ENCODE measurements at regions not wholly inside any gene's neighbourhood (a gene's known extent, or its start where the extent isn't known, plus 50 kb on each side); places are given as distances from the start of the nearest gene placed in this dataset.

DNA sequence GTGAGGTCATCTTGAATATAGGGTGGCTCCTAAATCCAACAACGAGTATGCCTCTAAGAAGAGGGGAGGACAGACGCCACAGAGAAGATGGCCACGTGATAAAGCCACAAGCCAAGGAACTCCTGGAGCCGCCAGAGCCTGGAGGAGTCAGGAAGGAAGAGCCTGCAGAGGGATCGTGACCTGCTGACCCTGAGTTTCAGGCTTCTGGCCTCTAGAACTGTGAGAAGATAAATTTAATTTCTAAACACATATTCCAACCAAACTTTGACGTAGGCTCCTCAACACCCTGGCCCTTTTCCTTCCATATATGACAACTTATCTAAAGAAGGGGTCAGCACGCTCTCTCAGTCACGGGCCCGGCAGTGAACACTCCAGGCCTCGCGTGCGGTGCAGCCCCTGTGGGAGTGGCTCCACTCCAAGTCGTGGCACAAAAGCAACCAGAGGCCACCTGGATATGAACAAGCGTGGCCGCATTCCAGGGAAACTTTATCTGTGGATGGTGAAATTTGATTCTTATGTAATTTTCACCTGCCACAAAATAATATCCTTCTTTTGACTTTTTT is 138.6 kb upstream of the AJAP1 start:
- DNase-seq: no peak

DNA sequence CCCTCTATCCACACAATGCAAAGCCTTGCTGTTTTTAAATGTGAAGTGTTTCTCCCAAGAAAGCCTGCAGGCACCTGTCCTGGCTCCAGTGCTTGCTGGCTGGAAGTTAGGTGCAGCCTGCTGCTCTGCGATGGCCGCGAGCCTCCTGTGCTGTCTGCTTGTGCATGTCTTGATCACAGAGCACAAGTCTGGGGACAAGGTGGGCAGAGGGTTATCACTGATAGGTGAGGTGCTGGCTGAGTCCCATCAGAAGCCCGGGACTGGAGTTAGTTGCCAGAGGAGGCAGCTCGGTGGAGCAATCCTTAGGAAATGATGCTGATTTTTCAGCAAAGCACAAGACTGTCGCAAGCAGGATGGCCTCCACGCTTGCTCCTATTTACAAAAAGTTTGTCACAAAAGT is 137.8 kb upstream of the AJAP1 start:
- no peak for DNase-seq

DNA sequence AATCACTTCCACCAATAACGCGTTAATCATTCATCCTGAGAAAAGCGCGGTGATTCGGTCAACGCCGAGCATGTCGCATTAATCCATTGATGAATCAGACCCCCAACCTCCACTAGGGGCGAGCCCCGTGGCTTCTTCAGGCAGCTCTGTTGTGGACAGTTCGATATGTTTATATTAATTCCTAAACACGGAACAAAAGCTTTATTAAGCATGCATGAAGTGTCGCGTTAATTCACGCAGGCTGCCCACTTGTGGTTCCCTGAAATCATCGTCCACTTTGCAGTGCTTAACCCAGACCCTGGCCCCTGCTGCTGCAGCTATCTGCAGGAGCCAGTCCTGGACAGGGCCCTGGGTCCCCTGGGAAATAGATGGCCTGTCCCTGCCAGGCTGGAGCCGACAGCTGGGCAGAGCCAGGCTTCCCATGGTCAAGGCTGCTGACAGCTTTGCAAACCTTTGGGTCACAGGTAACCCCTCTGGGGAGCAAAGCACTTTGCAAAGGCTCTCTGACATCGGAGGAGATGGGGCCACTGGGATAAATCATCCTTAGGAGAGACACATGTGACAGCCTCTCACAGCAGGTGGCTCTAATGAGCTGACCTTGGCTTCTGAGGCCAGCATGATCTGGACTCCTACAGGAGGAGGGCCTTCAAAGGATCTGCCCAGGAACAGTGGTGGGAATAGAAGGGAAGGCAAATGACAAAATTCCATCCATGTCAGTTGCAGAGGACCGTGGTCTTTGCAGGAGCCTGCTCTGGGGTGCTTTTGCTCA is 137.0 kb upstream of the AJAP1 start:
- no peak for DNase-seq

DNA sequence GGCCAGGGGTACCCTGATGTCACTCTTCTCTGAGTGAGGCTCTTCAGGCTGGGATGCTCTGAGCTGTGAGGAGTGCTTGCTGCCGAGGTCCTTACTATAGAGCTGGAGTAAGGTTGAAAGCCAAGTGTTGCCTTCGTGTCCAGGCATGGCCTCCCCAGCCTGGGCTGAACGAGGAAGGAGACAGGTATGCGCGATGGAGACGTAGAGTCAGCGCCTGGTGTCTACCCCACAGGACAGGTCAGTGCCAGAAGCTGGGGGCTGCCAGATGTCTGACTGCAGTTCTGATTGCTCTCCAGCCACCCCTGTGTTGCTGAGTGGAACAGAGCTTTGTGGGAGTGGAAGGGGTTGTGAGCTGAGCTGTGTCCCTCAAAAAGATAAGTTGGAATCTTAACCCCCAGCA is 135.8 kb upstream of the AJAP1 start:
- no peak for DNase-seq

DNA sequence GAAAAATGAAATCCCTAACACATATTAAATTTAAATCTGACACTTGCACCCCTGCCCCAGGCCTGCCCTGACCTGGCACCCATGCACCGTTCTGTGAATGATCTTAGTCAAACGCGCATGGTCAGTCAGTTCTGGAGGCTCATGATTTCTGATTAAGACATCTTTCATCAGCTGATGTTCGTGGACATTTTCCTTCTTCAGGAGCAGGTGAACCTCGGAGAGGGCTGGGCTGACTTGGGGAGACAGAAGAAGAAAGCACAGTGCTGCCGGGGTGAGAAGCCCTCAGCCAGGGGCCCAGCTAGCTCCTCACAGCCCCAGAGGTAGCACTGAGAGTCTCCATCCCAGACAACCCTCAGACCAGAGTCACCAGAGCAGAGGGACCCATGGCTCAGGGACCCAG is 134.5 kb upstream of the AJAP1 start:
- no peak for DNase-seq

DNA sequence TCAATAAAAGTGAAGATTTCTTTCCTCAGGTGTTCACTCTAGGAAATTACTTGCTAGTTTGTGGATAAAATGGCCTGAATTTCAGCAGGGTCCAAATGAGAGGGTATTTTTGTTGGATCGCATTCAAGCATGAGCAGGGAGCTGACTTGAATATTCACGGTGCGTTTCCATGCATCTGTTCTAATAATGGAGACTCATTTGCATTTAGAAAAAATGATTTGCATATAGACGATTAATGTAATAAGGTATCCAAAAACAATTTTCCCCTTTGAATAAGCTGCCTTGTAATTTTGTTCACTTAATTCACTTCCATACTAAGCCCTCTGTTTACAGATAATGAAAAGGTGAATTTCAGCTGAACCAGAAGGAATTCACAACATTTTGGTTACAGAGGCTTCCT is 130.9 kb upstream of the AJAP1 start:
- DNase-seq: no peak

DNA sequence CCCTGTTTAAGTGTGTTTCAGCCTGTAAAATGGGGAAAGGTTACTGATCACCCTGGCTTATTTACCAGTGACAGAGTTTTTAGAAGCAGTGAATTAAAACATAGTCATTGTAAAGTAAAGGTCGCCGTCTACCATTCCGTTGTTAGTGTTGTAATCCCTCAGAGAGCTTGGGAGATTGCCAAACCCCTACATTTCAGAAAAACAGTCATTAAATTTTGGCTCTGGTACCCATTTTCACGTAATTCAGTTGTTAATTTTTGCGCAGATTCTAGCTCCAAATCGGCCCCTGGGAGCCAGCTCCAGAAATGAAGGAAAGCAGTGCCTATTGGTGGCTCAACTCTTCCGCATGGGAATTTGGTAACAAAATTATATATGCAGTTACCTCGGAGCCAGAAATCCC is 127.7 kb upstream of the AJAP1 start:
- DNase-seq: no peak

DNA sequence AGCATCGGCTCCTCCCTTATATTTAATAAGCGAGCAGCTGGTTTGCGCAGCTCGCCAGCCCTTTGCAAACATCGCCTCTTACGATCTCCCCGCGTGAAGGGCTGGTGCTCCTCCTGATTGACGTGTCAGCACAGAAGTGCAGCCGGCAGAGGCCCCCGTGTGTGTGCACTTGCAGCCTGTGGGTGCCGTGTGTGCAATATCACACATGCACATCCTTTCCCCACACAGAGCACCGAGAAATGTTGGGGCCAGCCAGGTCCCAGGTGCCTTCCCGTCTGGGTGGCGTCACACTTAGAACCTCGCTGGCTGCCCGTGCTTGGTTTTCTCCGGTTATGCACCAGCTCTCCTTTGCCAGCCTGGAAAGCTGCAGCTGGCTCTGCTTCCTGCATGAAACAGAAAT is 126.6 kb upstream of the AJAP1 start:
- DNase-seq: no peak

DNA sequence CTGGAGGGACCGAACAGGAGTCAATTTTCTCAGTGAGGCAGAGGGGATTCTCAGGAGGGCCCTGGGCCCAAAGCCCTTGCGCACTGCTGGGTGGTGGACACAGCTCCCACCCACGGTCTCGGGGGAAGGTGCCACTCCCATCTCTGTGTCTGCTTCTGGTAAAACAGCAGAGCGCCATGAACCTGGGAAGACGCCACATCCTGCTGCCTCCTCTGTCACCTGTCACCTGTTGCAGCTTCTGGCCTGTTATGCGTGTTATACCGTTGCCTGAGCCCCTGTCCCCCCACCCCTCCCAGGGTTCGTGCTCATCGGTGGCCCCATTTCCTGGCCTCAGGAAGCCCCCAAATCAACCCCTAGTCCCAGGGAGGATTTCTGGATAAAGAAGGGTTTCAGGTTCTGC is 125.8 kb upstream of the AJAP1 start:
- no peak for DNase-seq

DNA sequence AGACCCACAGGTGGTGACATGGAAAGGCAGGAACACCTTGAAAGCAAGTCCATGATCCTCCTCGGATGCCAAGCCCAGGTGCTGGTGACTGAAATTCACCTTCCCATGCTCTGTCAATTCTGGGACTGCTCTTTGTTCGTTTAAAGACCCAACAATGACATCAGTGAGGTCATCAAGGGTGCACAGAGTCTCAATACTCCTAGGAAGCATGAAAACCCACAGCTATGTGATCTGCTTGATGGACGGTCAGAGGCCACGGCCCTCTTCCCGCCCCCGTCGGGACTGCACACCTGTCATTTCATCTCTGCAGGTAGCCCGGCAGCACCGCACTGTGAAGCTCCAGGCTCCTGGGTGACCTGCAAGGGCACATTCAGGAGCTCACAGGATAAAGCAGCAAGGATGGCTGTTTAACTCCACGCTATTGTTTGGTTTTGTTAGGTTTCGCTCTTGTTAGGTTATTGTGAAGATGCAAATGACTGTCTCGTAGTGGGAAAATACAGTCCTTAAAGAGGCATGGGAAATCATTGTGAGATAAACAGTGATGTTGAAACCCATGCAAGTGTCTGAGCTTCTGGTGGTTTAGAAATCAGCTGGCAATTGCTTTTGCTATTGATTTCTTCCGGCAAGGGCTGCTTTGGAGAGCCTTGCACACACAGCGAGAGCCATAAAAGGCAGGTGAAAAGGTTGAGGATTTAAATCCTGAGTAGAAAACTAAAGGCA is 124.8 kb upstream of the AJAP1 start:
- no peak for DNase-seq

DNA sequence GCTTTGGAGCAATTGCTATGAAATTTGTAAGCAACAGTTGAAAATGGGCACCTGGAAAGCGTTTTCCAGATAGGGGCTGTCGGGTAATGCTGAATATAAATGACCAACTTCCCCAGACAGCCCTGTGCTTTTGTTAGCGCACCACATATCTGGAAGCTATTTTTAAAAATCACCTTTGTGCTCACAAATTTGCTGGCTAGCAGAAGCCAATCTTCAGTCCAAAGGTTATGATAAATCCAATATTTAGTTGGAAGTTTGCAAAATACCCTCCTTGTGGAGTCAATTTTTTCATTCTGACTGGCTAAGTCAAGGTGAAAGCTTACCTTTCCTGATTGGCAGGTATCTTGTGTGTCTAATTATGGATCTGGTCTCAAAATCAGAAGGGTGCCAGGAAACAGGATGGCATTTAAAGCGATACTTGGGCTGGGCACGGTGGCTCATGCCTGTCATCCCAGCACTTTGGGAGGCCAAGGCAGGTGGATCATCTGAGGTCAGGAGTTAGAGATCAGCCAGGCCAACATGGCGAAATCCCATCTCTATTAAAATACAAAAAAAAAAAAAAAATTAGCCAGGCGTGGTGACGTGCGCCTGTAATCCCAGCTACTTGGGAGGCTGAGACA is 124.1 kb upstream of the AJAP1 start:
- DNase-seq: no peak

DNA sequence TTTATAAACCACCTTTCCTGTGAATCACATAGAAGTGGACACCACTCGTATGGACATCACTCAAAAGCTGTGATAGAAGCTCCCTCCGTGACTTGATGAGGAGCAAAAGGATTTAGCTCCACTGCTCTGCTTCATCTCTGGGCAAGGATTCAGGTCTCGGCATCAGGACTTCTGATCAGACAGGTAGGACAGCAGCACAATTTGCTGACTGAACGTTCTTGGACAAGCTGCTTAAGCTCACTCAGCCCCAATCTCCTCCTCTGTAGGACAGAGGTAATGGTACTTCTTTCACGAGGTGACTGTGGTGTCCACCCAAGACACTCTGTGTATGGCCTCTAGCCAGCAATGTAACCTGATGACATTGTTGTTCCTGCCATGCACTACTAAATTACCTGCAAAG is 122.6 kb upstream of the AJAP1 start:
- no peak for DNase-seq

DNA sequence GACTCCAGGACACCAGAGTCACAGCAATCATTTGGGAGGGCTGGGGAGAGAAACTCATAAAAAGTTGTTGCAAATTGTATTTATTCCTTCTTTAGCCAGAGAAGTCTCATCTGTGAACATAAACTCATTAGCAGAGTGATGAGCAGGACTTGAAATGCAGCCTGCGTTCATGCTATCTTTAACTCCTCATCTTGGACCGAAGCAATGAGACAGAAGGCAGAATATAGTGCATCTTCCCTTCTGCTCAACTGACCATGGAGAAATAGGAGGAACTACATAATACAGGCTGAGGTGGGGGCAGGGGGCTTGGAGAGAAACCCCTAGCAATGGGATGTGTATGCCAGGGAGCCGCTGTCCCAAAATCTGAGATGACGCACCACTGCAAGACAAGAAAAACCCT is 121.8 kb upstream of the AJAP1 start:
- no peak for DNase-seq

DNA sequence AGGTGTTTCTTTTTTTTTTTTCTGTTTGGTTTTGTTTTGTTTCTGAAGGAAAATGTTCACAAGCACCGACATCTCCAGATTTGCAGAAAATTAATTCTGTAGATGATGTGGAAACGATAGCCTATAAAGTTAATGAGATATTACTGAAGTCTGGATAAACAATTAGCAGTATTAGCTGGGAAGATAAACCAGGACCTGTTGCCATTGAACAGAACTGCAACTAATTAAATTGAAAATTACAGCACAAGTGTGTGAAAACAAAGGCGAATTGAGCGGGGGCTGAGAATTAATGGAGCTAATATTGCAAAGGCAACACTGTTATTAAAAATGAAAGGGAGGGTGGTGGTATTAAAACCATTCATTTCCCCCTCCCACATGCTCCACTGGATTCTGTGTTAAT is 107.5 kb upstream of the AJAP1 start:
- DNase-seq: no peak

DNA sequence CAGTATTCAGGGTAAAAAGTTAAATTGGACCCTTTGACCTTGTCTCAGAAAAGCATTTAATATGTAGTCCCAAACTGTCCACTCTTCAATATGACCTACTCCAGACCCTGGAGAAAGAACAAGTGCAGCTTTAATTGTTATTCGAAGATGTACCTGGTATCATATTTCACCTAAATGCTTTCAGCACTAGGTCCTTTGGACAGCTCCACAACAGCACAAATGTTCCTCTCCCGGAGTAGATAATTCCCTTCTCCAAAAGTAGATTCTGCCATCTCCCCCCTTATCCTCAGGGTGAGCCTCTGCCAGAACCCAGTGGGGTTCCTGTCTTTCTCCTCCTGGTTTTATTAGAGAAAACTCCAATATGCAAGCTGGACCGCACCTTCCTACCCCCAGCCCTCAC is 104.5 kb upstream of the AJAP1 start:
- no peak for DNase-seq

DNA sequence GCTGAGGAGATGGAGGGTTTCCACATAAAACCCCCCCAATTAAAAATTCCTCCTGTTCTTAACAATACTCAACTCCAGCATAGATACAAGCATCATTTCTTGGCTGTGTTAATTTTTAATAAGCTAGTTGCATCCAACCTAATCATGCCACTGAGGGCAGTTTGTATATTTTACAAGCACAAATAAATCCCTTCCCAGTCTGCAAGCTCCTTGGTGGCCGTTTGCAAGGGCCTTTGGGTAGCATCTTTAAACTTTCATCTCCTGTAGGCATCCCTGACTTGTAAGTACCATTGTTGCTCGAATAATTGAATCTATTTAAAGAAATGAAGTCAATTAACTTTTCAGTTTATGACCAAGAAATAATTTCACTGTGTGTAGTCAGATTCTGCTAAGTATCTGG is 103.5 kb upstream of the AJAP1 start:
- DNase-seq: no peak

DNA sequence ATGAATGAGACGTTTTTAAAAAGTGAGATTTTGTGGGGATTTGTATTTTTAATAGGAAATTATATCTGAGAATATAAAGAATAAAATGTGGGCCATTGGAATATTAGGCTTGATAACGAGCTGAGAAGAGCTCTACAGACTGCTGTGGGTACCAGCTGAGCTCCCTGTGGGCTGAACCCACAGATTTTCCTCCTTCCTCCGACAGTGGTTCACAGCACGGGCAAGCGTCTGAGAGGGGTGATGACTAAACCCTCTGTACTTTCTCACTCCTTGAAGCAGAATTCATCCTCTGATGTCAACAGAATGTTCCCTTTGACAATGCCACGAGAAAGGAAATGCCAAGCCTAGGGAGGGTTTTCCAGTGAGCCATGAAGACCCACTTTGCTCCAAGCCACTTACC is 102.7 kb upstream of the AJAP1 start:
- no peak for DNase-seq

DNA sequence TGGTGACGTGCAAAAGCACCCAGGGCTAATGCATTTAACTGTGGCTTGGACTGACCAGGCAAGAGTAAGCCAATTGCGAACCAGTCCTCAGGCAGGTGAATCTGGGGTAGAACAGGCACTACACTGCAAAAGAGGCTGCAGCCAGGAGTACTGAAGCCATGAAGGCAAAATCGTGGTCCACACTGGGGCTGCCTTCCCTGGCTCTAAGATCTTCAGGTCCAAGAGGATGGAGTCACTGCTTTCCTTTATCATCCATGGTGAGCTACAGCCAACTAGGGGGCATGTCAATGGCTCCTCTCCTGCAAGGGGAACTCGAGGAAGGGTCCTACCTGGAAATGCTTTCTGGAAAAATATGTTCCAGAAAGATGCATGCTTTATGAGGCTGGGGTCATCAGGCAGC is 100.6 kb upstream of the AJAP1 start:
- no peak for DNase-seq

DNA sequence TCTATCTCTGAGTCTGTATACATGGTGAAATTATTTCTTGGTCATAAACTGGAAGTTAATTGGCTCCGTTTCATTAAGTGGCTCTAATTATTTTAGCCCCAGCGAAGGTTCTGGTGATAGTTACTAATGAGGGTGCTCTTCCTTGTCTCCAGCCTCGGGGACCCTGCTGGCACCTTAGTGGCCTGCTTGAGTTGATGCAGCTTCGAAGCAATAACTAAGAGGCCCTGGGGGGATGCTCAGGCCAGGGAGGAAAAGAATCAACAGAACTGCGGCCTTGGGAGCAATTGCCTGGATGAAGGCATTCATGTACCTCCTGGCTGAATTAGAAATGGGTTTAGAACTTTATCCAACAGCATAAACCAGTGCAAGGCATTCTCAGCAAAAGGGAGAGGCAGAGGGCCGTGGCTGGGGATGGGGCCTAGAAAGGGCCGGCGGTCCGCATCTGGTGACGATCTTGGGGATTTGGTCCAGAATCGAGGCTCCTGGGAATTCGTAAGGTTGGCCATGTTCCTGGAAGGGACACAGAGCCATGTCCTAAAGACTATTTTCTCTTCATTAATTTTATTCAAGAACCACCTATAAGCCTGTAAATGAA is 100.0 kb upstream of the AJAP1 start:
- no peak for DNase-seq

DNA sequence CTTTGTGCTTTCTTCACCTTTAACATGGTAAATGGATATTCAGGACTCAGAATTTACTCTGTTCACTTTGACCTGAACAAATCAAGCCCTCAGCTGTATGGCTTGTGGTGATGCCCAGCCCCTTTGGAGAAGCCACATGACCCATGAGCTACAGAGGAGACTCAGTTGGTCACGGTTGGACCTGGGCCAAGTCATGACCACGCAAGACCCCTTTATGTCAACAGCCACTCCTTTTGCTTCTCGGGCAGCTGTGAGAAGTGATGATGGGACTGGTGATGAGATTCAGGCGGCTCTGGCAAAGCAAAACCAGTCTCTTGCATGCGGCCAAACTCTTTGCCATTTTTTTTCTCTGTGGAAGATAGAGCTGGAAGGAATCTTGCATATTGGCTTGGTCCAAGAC is 96.5 kb upstream of the AJAP1 start:
- no peak for DNase-seq

DNA sequence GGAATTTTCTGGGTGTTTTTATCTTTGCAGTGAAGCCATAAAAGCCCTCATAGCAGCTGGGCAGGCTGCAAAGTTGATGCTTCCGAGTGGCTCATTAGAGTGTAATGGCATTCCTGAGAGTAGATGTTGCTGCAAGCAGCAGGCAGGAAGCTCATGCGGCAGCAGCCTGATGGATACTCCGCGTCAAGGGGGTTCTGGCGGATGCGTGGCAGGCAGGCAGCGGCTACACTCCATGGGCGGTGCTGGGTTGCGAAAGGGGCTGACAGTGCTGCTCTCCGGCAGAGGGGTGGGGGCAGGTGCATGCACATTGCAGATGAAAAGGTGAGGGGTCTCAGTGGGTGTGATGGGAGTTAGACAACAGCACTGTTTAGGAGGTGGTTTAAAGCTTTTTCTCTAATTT is 93.2 kb upstream of the AJAP1 start:
- no peak for DNase-seq

DNA sequence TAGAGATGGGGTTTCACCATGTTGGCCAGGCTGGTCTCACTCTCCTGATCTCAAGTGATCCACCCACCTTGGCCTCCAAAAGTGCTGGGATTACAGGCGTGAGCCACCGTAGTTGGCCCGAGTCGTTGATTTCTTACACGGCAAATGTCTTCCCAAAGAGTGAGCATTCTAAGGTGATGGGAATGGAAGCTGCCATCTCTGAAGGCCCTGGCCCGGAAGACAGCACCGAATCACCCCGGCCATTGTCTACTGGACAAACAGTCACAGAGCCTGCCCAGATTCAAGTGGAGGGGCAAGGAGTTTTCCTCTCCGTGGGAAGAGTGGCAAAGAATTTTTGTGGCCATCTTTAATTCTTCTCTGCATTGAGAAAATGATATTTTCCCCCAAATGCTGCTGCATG is 92.1 kb upstream of the AJAP1 start:
- no peak for DNase-seq

DNA sequence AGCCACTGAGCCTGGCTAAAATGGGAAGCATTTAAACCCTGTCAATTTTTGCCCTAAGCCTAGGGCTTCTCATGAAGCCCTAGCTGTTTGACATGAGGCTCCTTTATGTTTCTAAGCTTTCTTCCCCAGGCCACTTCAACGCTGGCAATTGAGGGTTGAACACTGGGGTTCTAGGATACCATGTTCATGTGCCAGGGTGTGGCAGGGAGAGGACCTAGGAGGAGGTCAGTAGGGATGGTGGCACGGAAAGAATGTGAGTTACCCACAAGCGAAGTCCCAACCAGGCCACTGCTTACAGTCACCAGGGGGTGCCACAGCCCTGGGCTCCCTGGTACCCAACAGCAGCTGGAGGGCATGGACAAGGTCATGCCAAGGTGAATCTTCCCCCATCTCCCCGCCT is 90.8 kb upstream of the AJAP1 start:
- no peak for DNase-seq

DNA sequence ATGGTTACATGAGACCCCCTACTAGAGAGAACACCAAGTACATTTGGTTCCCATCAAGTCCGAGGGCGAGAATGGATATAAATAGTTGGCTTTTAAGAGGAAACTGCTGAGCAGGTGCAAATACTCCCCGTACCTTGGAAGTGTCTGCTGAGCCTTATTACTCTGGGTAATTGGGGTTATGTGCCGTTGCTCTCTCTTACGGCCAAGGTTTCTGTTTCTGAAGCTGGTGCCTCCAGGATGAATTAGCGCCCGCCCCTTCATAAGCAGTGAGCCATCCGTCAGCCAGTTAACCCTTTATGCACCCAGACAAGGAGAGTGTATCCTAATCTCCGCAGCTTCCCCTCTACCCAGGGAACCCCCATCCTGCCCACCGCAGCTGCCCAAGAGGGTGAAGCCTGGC is 90.4 kb upstream of the AJAP1 start:
- no peak for DNase-seq
